Stimulated activated naive B cell treated with anti-CD40 and anti-IgM and Interleukin-4, amounts not matched to agents 10 μg/mL and 1 μg/mL and 100 μg/mL, for 72 hours (primary cell): ENCODE measurements at regions not wholly inside any gene's neighbourhood (a gene's known extent, or its start where the extent isn't known, plus 50 kb on each side); places are given as distances from the start of the nearest gene placed in this dataset.

ENCODE experiments used
- ATAC-seq, 2 donors: fragments of 150-1000 bp; cut with Tn5 transposase; replicated peaks; 2 replicates each; pipeline ENCODE4 v1.10.0; 2021; ENCODE audit warnings: moderate library complexity in 1 of 2
- DNase-seq: peaks from one replicate; pipeline ENCODE4 v3.0.0; 2021
- H3K27ac Mint-ChIP-seq: one replicate; pipeline ENCODE4 v1.8.0; 2022; ENCODE audit warnings: mild to moderate bottlenecking, mixed read lengths
- H3K27me3 Mint-ChIP-seq, 2 donors: one replicate each; pipeline ENCODE4 v1.8.0; 2022; ENCODE audit warnings: mixed read lengths in 2 of 2
- H3K36me3 Mint-ChIP-seq, 2 donors: one replicate each; pipeline ENCODE4 v1.8.0; 2022; ENCODE audit warnings: mixed read lengths in 2 of 2, mild to moderate bottlenecking in 1 of 2
- H3K4me1 Mint-ChIP-seq, 2 donors: one replicate each; pipeline ENCODE4 v1.8.0; 2022; ENCODE audit warnings: mixed read lengths in 2 of 2, mild to moderate bottlenecking in 1 of 2
- H3K4me3 Mint-ChIP-seq, 2 donors: one replicate each; pipeline ENCODE4 v1.8.0; 2022; ENCODE audit warnings: mild to moderate bottlenecking in 2 of 2, mixed read lengths in 2 of 2, moderate library complexity in 1 of 2
- H3K9me3 Mint-ChIP-seq, 2 donors: one replicate each; pipeline ENCODE4 v1.8.0; 2022; ENCODE audit warnings: mixed read lengths in 2 of 2, mild to moderate bottlenecking in 1 of 2

- no peaks in the 10 kb centered on the region for H3K27me3 Mint-ChIP-seq
- H3K27ac Mint-ChIP-seq: no peak overlapping the region
- H3K9me3 Mint-ChIP-seq: peaks cover 2 to 3% of the 10 kb centered on the region in 2 donors
- no peaks in the 10 kb centered on the region for H3K36me3 Mint-ChIP-seq
- ATAC-seq (no peak), DNase-seq (no peak)
- peaks cover 0 to 8% of the 10 kb centered on the region in 2 donors for H3K4me1 Mint-ChIP-seq
- H3K4me3 Mint-ChIP-seq: no peak overlapping the region
These were observed 185.0 kb downstream of the CSNK1G3 start for GRCh38 chr5:123696921-123697341.

GRCh38 chr5:123690821-123691220 lies 178.8 kb downstream of the CSNK1G3 start:
- DNase-seq: no peak
- Mint-ChIP-seq H3K4me3 (no peak overlapping the region), H3K4me1 (peaks cover 4 to 8% of the 10 kb centered on the region in 2 donors), H3K27ac (no peak overlapping the region), H3K9me3 (peaks cover 2 to 5% of the 10 kb centered on the region in 2 donors), H3K36me3 (peaks cover 0 to 4% of the 10 kb centered on the region in 2 donors), H3K27me3 (no peaks in the 10 kb centered on the region)
- ATAC-seq: peak; percentile 39 to 61

GRCh38 chr5:123681061-123681460 lies 169.1 kb downstream of the CSNK1G3 start:
- Mint-ChIP-seq H3K27me3 (peaks cover 0 to 10% of the 10 kb centered on the region in 2 donors), H3K4me1 (no peaks in the 10 kb centered on the region), H3K27ac (no peak overlapping the region), H3K36me3 (peaks cover 11% of the 10 kb centered on the region in 2 donors), H3K9me3 (peaks cover 19 to 26% of the 10 kb centered on the region in 2 donors), H3K4me3 (no peak overlapping the region)
- no peak for ATAC-seq
- no peak for DNase-seq

- Mint-ChIP-seq H3K27ac (no peak overlapping the region), H3K4me3 (no peak overlapping the region), H3K9me3 (peaks cover 0 to 5% of the 10 kb centered on the region in 2 donors), H3K27me3 (no peaks in the 10 kb centered on the region), H3K36me3 (no peaks in the 10 kb centered on the region), H3K4me1 (peaks cover 0 to 7% of the 10 kb centered on the region in 2 donors)
- DNase-seq (no peak), ATAC-seq (no peak)
These were observed 161.1 kb downstream of the CSNK1G3 start for GRCh38 chr5:123673107-123673506.

GRCh38 chr5:123671711-123672456 lies 159.9 kb downstream of the CSNK1G3 start:
- no peak for DNase-seq
- Mint-ChIP-seq H3K36me3 (no peaks in the 10 kb centered on the region), H3K27ac (no peak overlapping the region), H3K9me3 (peaks cover 0 to 1% of the 10 kb centered on the region in 2 donors), H3K4me3 (no peak overlapping the region), H3K4me1 (peaks cover 0 to 7% of the 10 kb centered on the region in 2 donors), H3K27me3 (peaks cover 0 to 3% of the 10 kb centered on the region in 2 donors)
- ATAC-seq: no peak

- peaks cover 0 to 7% of the 10 kb centered on the region in 2 donors for H3K4me1 Mint-ChIP-seq
- H3K36me3 Mint-ChIP-seq: no peaks in the 10 kb centered on the region
- ATAC-seq: peak; percentile 19 to 45
- peaks cover 0 to 3% of the 10 kb centered on the region in 2 donors for H3K27me3 Mint-ChIP-seq
- peak; percentile 22 for DNase-seq
- H3K27ac Mint-ChIP-seq: no peak overlapping the region
- peaks cover 0 to 1% of the 10 kb centered on the region in 2 donors for H3K9me3 Mint-ChIP-seq
- H3K4me3 Mint-ChIP-seq: no peak overlapping the region
These were observed 159.1 kb downstream of the CSNK1G3 start for GRCh38 chr5:123671042-123671441.
